Endothelial cell of hepatic sinusoid (primary cell): ENCODE measurements at regions not wholly inside any gene's neighbourhood (a gene's known extent, or its start where the extent isn't known, plus 50 kb on each side); places are given as distances from the start of the nearest gene placed in this dataset.

Source experiments
- in situ Hi-C: cut with HindIII; loops from 2 replicates; pipeline ENCODE4 v1.10.0; 2017; ENCODE audit warnings: low sequenced_read_pairs

DNA sequence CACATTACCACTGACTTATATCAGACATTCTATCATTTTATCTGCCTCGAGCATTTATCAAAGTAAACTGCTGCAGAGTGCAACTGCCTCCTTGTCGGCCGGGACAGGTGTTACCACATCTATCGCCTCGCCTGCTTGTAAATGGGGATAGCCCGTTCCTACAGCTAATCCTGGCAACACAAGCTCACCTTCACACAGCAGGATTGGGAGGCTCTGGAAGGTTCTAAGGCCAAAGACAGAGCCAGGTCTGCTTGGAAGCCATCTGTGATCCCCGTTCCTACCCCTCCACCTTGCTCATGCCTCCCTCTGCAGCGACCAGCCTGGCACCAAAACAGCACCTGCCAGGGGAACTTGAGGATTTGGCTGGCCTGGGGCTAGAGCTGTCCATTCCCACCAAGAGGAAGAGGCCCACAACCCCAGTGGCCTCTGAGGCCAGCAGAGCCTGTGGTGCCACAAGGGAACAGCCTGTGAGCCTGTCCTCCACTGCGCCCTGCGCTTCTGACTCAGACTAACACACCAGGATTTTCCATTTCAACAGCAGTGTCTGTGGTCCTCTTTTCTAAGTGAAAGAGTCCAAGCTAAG is 114.8 kb upstream of the DIO3 start:
- in situ Hi-C loops = no loop called here

GRCh38 chr14:101449114-101449513 is 112.2 kb upstream of the DIO3 start:
- in situ Hi-C loops = no loop called here

- in situ Hi-C loops = no loop called here
Measured at GRCh38 chr14:101451166-101451565, 110.1 kb upstream of the DIO3 start.

- in situ Hi-C loops = no loop called here
Measured at GRCh38 chr14:101453225-101453624, 108.1 kb upstream of the DIO3 start.

GRCh38 chr14:101454229-101454628 is 107.1 kb upstream of the DIO3 start:
- in situ Hi-C loops = no loop called here

GRCh38 chr14:101456246-101457175 is 104.8 kb upstream of the DIO3 start:
- in situ Hi-C loops = no loop called here

- in situ Hi-C loops = no loop called here
Measured at GRCh38 chr14:101457301-101457935, 103.9 kb upstream of the DIO3 start.

GRCh38 chr14:101457936-101458740 is 103.2 kb upstream of the DIO3 start:
- in situ Hi-C loops = no loop called here

GRCh38 chr14:101458741-101459550 is 102.3 kb upstream of the DIO3 start:
- in situ Hi-C loops = no loop called here

GRCh38 chr14:101459551-101459900 is 101.8 kb upstream of the DIO3 start:
- in situ Hi-C loops = no loop called here

- in situ Hi-C loops = no loop called here
Measured at GRCh38 chr14:101460521-101460920, 100.8 kb upstream of the DIO3 start.

DNA sequence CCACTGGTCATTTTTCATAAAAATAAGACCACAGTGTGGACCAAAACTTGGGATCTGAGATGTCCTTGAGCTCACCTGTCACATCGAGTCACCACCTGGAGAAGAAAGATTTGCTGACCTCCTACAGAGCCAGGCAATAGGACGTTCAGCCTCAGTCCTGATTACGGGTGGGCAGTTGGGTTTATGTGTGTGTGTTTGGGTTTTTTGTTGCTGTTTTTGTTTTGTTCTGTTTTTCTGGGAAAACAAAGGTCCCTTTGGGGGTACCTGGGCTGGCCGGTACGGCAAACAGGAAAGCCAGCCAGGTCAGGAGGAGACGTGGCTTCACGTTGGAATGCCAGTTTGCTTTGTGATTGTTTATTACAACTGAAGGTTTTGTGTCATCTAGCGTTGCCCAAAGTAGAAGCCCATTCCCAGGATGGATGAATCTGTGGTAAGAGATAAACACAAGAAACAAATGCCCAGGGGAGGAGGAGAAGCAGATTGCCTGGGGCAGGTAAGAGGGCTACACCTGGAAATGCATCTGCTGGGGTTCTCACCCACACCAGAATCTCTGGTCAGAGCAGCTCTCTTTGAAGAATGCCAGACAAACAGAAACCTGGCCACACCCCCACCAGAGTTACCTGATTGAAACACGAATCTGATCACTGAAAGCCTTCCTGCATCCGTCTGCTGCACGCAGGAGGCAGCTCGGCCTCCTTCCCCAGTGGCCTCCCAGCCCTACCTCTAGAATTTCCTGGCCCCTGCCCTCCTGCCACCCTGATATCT is 100.1 kb upstream of the DIO3 start:
- in situ Hi-C loops = no loop called here

GRCh38 chr14:101461891-101462290 is 99.4 kb upstream of the DIO3 start:
- in situ Hi-C loops = no loop called here

- in situ Hi-C loops = no loop called here
Measured at GRCh38 chr14:101462726-101463565, 98.3 kb upstream of the DIO3 start.

DNA sequence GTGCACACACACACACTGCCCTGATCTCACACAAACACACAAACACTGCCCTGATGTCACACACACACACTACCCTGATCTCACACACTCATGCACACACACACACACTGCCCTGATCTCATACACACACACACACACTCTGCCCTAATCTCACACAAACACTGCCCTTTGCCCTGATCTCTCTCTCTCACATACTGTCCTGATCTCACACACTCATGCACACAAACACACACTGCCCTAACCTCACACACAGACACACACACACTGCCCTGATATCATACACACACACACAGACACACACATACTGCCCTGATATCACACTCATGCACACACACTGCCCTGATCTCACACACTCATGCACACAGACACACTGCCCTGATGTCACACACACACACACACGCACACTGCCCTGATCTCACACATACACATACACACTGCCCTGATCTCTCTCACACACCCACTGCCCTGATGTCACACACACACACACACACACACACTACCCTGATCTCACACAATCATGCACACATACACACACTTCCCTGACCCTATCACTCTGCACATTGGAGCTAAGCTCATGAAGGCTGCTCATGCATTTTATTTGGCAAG is 97.6 kb upstream of the DIO3 start:
- in situ Hi-C loops = no loop called here

- in situ Hi-C loops = no loop called here
Measured at GRCh38 chr14:101464310-101464983, 96.8 kb upstream of the DIO3 start.

DNA sequence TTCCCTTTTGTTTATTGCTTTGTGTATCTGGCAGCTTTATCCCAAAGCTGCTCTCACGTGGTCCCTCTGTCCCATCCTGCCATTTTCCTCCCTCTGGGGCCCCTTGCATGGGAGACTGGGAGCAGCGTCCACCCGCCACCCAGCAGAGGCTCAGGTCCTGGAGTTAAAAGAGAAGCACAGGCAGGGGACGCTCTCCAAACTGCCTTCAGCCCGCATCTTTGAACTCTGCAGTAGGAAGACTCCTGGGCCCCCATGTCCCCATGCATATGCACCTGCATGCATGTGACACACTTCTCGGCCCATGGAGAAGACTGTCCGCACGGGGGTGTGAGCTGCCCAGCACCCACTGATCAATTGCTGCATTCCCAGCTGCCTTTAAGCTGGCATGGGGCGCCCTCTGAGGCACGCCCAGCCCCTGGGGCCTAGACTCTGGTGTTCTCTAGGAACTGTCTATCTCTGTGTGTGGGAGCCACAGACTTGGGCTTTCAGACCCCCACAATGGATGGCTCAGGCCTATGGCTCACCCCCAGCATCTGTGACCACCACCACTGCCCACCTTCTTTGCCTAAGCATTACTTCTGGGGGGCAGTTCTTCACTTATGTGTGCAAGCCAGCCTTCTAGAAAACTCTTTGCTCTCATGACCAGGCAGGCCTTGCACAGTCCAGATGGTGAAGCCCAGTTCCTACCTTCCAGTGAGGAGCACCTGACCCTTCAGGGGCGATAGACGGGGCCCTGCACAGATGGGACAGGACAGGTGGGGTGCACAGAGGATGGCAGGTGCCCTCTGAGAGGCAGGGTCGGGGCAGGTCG is 96.1 kb upstream of the DIO3 start:
- in situ Hi-C loops = no loop called here
